Tibial artery (tissue), 4 donors: ENCODE measurements at regions not wholly inside any gene's neighbourhood (a gene's known extent, or its start where the extent isn't known, plus 50 kb on each side); places are given as distances from the start of the nearest gene placed in this dataset.

ENCODE experiments used
- DNase-seq, 2 donors: peaks; one replicate each; pipeline ENCODE4 v3.0.0-alpha.2; 2019
- H3K27ac ChIP-seq, 2 donors: fragments of 200-600 bp; sonication (generic) in 1 of 2; 1 replicate in 1 of 2; 2 replicates in 1 of 2; pipeline ENCODE4 v1.5.1; 2018 to 2019; ENCODE audit warnings: mild to moderate bottlenecking in 1 of 2
- H3K27me3 ChIP-seq, 2 donors: fragments of 200-600 bp; sonication (generic) in 1 of 2; one replicate each; pipeline versions ENCODE4 v1.5.1 to v1.6.0; 2016 to 2019
- H3K36me3 ChIP-seq, 3 donors: fragments of 200-600 bp; sonication (generic) in 2 of 3; one replicate each; pipeline ENCODE4 v1.5.1; 2016 to 2019; ENCODE audit warnings: mild to moderate bottlenecking in 2 of 3
- H3K4me1 ChIP-seq, 4 donors: fragments of 200-600 bp; sonication (generic) in 2 of 4; 1 replicate in 3 of 4; 2 replicates in 1 of 4; pipeline ENCODE4 v1.5.1; 2016 to 2019
- H3K4me3 ChIP-seq, 2 donors: fragments of 200-600 bp; sonication (generic) in 1 of 2; 1 replicate in 1 of 2; 2 replicates in 1 of 2; pipeline ENCODE4 v1.5.1; 2018 to 2019; ENCODE audit warnings: mild to moderate bottlenecking in 2 of 2
- H3K9me3 ChIP-seq, 3 donors: fragments of 200-600 bp; sonication (generic) in 1 of 3; one replicate each; pipeline ENCODE4 v1.5.1; 2016 to 2019
- intact Hi-C: fragments of 100-400 bp; cut with DNase I; formaldehyde crosslinking; loops from one replicate; pipeline ENCODE4 v1.15.0; 2023; ENCODE audit warnings: low total_unique reads
- TF ChIP-seq, protein P1 (sequence below), 2 experiments: fragments of 200-600 bp in 1 of 2; fragments of 450-650 bp in 1 of 2; IDR thresholded peaks; one replicate each; pipeline ENCODE4 v1.5.1; 2017 to 2019; ENCODE audit warnings: antibody characterized with exemption in 2 of 2, mild to moderate bottlenecking in 1 of 2, moderate library complexity in 1 of 2

DNA sequence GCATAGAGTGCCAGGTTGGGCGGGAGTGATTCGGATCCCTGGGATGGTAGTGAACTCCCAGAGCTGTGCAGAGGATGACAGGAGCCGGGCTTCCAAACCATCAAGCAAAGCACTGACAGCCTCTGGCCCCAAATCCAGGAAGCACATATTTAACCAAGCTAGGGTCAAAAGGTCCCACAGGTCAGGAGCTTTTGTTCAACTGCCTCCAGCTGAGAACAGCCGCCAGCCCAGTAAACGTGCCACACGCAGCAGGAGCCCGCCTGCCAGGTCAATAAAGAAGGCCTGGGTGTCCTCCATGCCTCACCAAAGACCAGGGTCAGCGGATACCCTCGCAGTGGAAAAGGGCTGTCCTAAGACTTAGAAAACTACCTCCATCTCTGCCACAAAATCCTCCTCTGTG, 184.7 kb upstream of the LINGO1 start:
- Histone ChIP-seq H3K27ac (no peak overlapping the region), H3K4me1 (peaks cover 0 to 27% (median 21%) of the 10 kb centered on the region in 4 donors), H3K4me3 (no peak overlapping the region), H3K36me3 (no peaks in the 10 kb centered on the region), H3K9me3 (no peaks in the 10 kb centered on the region), H3K27me3 (peaks cover 0 to 77% of the 10 kb centered on the region in 2 donors)
- no peak for DNase-seq
- TF ChIP-seq, protein P1, sequence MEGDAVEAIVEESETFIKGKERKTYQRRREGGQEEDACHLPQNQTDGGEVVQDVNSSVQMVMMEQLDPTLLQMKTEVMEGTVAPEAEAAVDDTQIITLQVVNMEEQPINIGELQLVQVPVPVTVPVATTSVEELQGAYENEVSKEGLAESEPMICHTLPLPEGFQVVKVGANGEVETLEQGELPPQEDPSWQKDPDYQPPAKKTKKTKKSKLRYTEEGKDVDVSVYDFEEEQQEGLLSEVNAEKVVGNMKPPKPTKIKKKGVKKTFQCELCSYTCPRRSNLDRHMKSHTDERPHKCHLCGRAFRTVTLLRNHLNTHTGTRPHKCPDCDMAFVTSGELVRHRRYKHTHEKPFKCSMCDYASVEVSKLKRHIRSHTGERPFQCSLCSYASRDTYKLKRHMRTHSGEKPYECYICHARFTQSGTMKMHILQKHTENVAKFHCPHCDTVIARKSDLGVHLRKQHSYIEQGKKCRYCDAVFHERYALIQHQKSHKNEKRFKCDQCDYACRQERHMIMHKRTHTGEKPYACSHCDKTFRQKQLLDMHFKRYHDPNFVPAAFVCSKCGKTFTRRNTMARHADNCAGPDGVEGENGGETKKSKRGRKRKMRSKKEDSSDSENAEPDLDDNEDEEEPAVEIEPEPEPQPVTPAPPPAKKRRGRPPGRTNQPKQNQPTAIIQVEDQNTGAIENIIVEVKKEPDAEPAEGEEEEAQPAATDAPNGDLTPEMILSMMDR (IDR thresholded peaks at IDR 0.05): no peak
- intact Hi-C loops: no loop called here

DNA sequence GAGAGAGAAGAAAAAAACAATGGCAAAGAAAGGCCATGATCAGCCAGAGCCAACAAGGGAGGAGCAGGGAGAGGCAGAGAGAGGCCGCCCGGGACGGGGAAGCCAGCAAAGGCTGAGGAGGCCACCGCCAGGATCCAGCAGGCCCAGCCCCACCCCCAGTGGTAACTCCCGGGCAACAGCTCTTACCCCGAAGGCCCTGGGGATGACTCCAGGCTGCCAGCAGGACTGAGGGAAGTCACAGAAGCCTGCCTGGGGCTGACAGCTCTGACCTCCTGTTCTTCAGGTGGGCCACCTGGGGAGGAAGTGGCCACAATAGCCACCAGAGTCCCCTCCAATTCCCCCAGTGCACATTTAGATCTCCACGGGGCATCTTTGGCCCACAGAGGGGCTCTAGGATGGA, 184.3 kb upstream of the LINGO1 start:
- H3K4me3 ChIP-seq: no peak overlapping the region
- peaks cover 0 to 27% (median 21%) of the 10 kb centered on the region in 4 donors for H3K4me1 ChIP-seq
- TF ChIP-seq, protein P1 (IDR thresholded peaks at IDR 0.05): no peak
- no peaks in the 10 kb centered on the region for H3K36me3 ChIP-seq
- H3K9me3 ChIP-seq: no peaks in the 10 kb centered on the region
- peaks cover 0 to 73% of the 10 kb centered on the region in 2 donors for H3K27me3 ChIP-seq
- no peak overlapping the region for H3K27ac ChIP-seq
- DNase-seq: no peak
- intact Hi-C loops: no loop called here

DNA sequence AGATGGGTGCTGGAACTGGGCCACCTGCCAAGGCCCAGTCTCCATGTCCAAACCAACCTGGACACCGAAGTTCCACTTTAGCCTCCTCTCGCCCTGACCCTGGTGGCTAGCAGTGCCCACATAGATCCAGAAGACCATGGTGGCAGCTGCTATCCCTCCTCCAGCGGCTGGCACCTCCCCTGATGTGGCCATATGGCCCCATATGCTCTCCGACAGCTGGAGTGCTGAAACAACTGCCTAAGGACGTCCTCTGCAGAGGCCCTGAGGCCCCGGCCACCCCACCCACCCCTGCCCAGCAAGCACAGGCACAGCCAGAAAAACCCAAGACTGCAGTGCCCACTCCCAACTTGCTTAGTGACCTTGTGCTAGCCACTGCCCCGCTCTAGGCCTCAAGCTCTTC, 182.3 kb upstream of the LINGO1 start:
- no peak for DNase-seq
- H3K27ac ChIP-seq: no peak overlapping the region
- TF ChIP-seq, protein P1 (IDR thresholded peaks at IDR 0.05): no peak
- no peaks in the 10 kb centered on the region for H3K9me3 ChIP-seq
- no peak overlapping the region for H3K4me3 ChIP-seq
- H3K4me1 ChIP-seq: peaks cover 0 to 19% (median 17%) of the 10 kb centered on the region in 4 donors
- intact Hi-C loops: no loop called here
- H3K27me3 ChIP-seq: peaks cover 0 to 59% of the 10 kb centered on the region in 2 donors
- no peaks in the 10 kb centered on the region for H3K36me3 ChIP-seq

DNA sequence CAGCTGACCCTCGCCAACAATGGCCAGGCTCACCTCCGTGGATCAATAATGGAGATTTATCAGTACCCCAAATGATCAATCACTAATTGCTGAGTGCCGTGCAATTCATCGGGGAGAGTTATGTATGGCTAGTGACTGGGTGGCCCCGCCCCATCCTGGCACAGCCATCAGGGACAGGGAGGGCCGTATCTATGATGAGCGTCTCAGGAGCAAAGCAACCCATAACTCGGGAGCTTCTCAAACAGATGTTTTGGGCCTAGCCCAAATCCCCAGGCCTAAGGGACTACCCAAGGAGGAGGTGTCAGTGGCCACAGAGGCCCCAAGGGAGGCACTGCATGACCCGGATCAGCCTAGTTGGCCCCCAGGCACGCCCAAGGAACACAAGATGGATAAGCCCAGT, 180.0 kb upstream of the LINGO1 start:
- H3K9me3 ChIP-seq: no peaks in the 10 kb centered on the region
- H3K4me3 ChIP-seq: no peak overlapping the region
- TF ChIP-seq, protein P1 (IDR thresholded peaks at IDR 0.05): no peak
- no peak overlapping the region for H3K27ac ChIP-seq
- no peak for DNase-seq
- no peaks in the 10 kb centered on the region for H3K36me3 ChIP-seq
- intact Hi-C loops: no loop called here
- no peaks in the 10 kb centered on the region for H3K4me1 ChIP-seq
- peaks cover 0 to 39% of the 10 kb centered on the region in 2 donors for H3K27me3 ChIP-seq

DNA sequence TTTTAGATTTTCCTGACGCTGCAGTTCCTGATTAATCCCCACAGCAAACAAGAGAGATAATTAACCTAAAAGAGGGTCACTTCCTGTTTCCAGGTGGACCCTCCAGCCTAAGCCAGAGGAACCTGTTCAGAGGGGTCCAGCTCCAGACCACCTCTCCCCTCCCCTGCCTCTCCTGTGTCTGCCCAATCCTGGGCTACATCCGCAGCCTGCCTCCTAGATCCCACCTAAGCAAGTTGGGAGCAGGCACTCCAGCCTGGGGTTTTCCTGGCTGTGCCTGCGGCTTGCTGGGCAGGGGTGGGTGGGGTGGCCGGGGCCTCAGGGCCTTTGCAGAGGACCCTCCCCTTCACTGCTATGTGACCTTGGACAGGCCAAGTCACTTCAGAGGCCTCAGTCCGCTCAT, 178.6 kb upstream of the LINGO1 start:
- TF ChIP-seq, protein P1 (IDR thresholded peaks at IDR 0.05): no peak
- intact Hi-C loops: no loop called here
- H3K9me3 ChIP-seq: no peaks in the 10 kb centered on the region
- H3K27ac ChIP-seq: no peak overlapping the region
- peaks cover 0 to 30% of the 10 kb centered on the region in 2 donors for H3K27me3 ChIP-seq
- no peaks in the 10 kb centered on the region for H3K4me1 ChIP-seq
- H3K4me3 ChIP-seq: no peak overlapping the region
- no peaks in the 10 kb centered on the region for H3K36me3 ChIP-seq
- DNase-seq: no peak

DNA sequence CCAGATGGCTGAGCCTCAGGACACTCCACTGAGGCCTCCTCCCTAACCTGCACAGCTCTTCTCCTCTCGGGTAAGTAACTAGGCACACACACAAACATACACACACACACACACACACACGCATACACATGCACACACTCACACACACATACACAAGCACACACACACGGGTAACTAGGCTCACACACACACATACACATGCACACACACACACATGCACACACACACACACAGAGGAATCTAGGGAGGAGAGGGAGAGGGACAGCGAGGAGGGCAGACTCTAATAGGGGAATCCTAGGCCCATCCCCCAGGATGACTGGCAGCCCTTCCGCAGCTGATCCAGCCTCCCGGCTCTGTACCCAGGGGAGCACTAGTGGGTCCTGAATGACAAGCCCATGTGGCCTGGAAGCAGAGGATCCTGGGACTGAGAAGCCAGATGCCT, 177.4 kb upstream of the LINGO1 start:
- H3K36me3 ChIP-seq: no peaks in the 10 kb centered on the region
- TF ChIP-seq, protein P1 (IDR thresholded peaks at IDR 0.05): no peak
- no peak overlapping the region for H3K4me3 ChIP-seq
- H3K27me3 ChIP-seq: peaks cover 0 to 19% of the 10 kb centered on the region in 2 donors
- H3K4me1 ChIP-seq: no peaks in the 10 kb centered on the region
- intact Hi-C loops: no loop called here
- H3K9me3 ChIP-seq: no peaks in the 10 kb centered on the region
- DNase-seq: no peak
- no peak overlapping the region for H3K27ac ChIP-seq
